K562 (cell line): ENCODE measurements at regions not wholly inside any gene's neighbourhood (a gene's known extent, or its start where the extent isn't known, plus 50 kb on each side); places are given as distances from the start of the nearest gene placed in this dataset.

Experiments used
- ARHGAP35 ChIP-seq: fragments of 450-650 bp; IDR thresholded peaks from 2 replicates; pipeline ENCODE4 v1.6.1; 2018; ENCODE audit not compliant: partially characterized antibody
- CBFA2T3 ChIP-seq: fragments of 450-650 bp; IDR thresholded peaks from 2 replicates; pipeline ENCODE4 v1.6.1; 2017
- CEBPG ChIP-seq, 3 experiments: fragments of 200-800 bp in 1 of 3; sonication (Bioruptor generic) in 1 of 3; sonication (generic) in 1 of 3; formaldehyde crosslinking in 1 of 3; IDR thresholded peaks in 2 of 3; conservative IDR thresholded peaks in 1 of 3; 2 replicates each; pipeline versions ENCODE4 v1.6.1 to v1.8.0; 2016 to 2022; ENCODE audit warnings: missing compliant biosample characterization in 2 of 3, missing genetic modification characterization in 2 of 3, mild to moderate bottlenecking in 1 of 3, missing genetic modification reagents in 1 of 3
- E2F6 ChIP-seq, 2 experiments: IDR thresholded peaks; 2 replicates each; pipeline ENCODE4 v1.6.1; 2011; ENCODE audit warnings: borderline replicate concordance in 1 of 2, control low read depth in 1 of 2, low read depth in 1 of 2, low read length in 1 of 2, mild to moderate bottlenecking in 1 of 2, mixed read lengths in 1 of 2, moderate library complexity in 1 of 2; ENCODE audit not compliant: insufficient read depth in 1 of 2, insufficient read length in 1 of 2, poor library complexity in 1 of 2, severe bottlenecking in 1 of 2; ENCODE audit errors: extremely low read depth in 1 of 2
- ERF ChIP-seq: fragments of 450-650 bp; formaldehyde crosslinking; IDR thresholded peaks from 2 replicates; pipeline ENCODE4 v1.4.0; 2020; ENCODE audit warnings: mild to moderate bottlenecking, mixed read lengths
- FOSL1 ChIP-seq: fragments of 200-800 bp; sonication (Bioruptor generic); conservative IDR thresholded peaks from 2 replicates; pipeline ENCODE4 v1.6.1; 2016; ENCODE audit warnings: missing genetic modification characterization, missing compliant biosample characterization
- KLF16 ChIP-seq: IDR thresholded peaks from 2 replicates; pipeline ENCODE4 v1.6.1; 2016; ENCODE audit warnings: antibody characterized with exemption
- MGA ChIP-seq: fragments of 450-650 bp; IDR thresholded peaks from 2 replicates; pipeline ENCODE4 v1.6.1; 2016; ENCODE audit warnings: mild to moderate bottlenecking, moderate library complexity
- MXI1 ChIP-seq: IDR thresholded peaks from 2 replicates; pipeline ENCODE4 v1.6.1; 2011; ENCODE audit warnings: low read depth, mild to moderate bottlenecking, improper control_type of control experiment, low read length
- PHB ChIP-seq: fragments of 250-450 bp; sonication (Bioruptor Pico); IDR thresholded peaks from 2 replicates; pipeline ENCODE4 v1.5.0; 2021
- PHF21A ChIP-seq: fragments of 450-650 bp; IDR thresholded peaks from 2 replicates; pipeline ENCODE4 v1.6.1; 2017; ENCODE audit warnings: low read depth, borderline replicate concordance
- RNF219 ChIP-seq: fragments of 250-450 bp; sonication (Bioruptor Pico); IDR thresholded peaks from 2 replicates; pipeline ENCODE4 v1.5.0; 2022; ENCODE audit warnings: mild to moderate bottlenecking
- TAL1 ChIP-seq: fragments of 450-650 bp; IDR thresholded peaks from 2 replicates; pipeline ENCODE4 v1.6.1; 2016; ENCODE audit warnings: mild to moderate bottlenecking
- ZNF121 ChIP-seq: sonication (generic); formaldehyde crosslinking; conservative IDR thresholded peaks from 2 replicates; pipeline ENCODE4 v1.8.0; 2022; ENCODE audit warnings: missing genetic modification reagents
- ZNF766 ChIP-seq: fragments of 200-800 bp; sonication (Bioruptor generic); conservative IDR thresholded peaks from 2 replicates; pipeline ENCODE4 v1.6.1; 2016; ENCODE audit warnings: missing genetic modification characterization, missing compliant biosample characterization

GRCh38 chr9:73962792-73963191, 534.3 kb upstream of the RORB start (continued):
- no peak for TF ChIP-seq MGA
- TF ChIP-seq ERF (CRISPR knock-in tag) = no peak
- no peak for TF ChIP-seq ARHGAP35
- no peak for TF ChIP-seq CEBPG (CRISPR knock-in tag; IDR thresholded peaks at IDR 0.05)
- no peak for TF ChIP-seq CEBPG (tag; conservative IDR thresholded peaks at IDR 0.05 in 1 of 2, IDR thresholded peaks at IDR 0.05 in 1 of 2)
- TF ChIP-seq ZNF121 = no peak
- no peak for TF ChIP-seq PHF21A
- no peak for TF ChIP-seq RNF219 (CRISPR knock-in tag)
- no peak for TF ChIP-seq PHB (CRISPR knock-in tag)
- TF ChIP-seq MXI1 = no peak
- no peak for TF ChIP-seq E2F6 (IDR thresholded peaks at IDR 0.05; ENCODE audit: borderline replicate concordance in 1 of 2, extremely low read depth in 1 of 2, insufficient read depth in 1 of 2, insufficient read length in 1 of 2, low read depth in 1 of 2, low read length in 1 of 2, poor library complexity in 1 of 2, severe bottlenecking in 1 of 2)
- peak; percentile 86 for TF ChIP-seq CBFA2T3
- no peak for TF ChIP-seq ZNF766
- 0 out of 2 replicates have a peak, but pooled peaks have one; percentile 44 for TF ChIP-seq KLF16
- TF ChIP-seq TAL1 = peak; percentile 83
- TF ChIP-seq FOSL1 (tag) = 0 out of 2 replicates have a peak, but pooled peaks have one; percentile 27
